ENCODE measurements at regions not wholly inside any gene's neighbourhood (a gene's known extent, or its start where the extent isn't known, plus 50 kb on each side); places are given as distances from the start of the nearest gene placed in this dataset.
"Not testable (repeated sequence)": the region's sequence is repeated elsewhere in the genome, so short reads cannot be mapped to it uniquely, and the experiment has no call there.

DNA sequence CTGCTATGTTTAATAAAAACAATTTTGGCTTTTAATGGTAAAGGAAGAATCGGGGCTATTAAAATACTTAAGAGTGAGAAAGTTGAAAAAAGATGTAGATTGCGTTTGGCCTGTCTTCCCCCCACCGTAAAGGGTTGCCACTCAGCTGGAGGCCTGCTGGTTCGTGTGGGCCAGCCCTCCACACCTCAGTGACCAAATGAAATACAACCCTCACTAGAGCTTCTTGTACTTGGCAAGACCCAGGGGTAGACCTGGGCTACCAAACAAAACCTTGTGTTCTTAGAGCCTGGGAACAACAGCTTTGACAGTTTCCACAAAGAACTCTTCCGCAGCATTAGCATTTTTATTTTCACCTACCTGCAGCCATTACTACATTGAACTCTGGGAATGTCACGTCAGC lies 152.8 kb upstream of the PABPC3 start:
- ATAC-seq (no peak), DNase-seq (no peak)

DNA sequence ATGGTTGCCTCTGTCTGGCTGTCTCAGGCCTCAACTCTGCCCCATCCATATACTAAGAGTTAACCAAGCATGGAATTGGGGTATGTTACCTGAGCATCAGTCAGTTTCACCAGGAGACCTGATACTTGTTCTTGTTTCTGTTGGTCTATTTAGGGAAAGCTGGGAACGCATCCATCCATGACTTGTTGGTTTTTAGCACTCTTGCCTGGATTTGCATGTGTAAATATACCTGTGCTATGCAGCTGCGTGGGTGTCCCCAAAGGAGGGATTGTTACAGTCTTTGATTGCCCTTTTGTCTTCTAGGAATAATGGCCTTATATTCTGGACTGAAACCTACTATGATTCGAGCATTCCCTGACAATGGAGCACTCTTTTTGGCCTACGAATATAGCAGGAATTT lies 151.9 kb upstream of the PABPC3 start:
- DNase-seq; H3K27ac ChIP-seq; H3K4me3 ChIP-seq; intact Hi-C loops (cut with DNase I); H3K27me3 ChIP-seq (ENCODE audit: insufficient read depth in 3 of 3, low read length in 2 of 3); ATAC-seq; H3K36me3 ChIP-seq (ENCODE audit: insufficient read depth in 1 of 2, low read depth in 1 of 2); H3K9me3 ChIP-seq; H3K4me1 ChIP-seq: not testable (repeated sequence)
- WGBS, 3 donors: 42 to 50% (median 49%) methylated on average over 4 of the region's 4 CpGs

More for the DNA sequence above, 152.8 kb upstream of the PABPC3 start:
- Histone ChIP-seq H3K27ac (no peak overlapping the region), H3K4me3 (no peak overlapping the region), H3K9me3 (no peaks in the 10 kb centered on the region), H3K36me3 (ENCODE audit: insufficient read depth in 1 of 2, low read depth in 1 of 2) (no peaks in the 10 kb centered on the region), H3K4me1 (no peaks in the 10 kb centered on the region), H3K27me3 (ENCODE audit: insufficient read depth in 3 of 3, low read length in 2 of 3) (no peaks in the 10 kb centered on the region)
- 64 to 72% (median 67%) methylated on average over 6 of the region's 6 CpGs for WGBS, 3 donors
- intact Hi-C loops (cut with DNase I): no loop called here
- TF ChIP-seq, protein P1, sequence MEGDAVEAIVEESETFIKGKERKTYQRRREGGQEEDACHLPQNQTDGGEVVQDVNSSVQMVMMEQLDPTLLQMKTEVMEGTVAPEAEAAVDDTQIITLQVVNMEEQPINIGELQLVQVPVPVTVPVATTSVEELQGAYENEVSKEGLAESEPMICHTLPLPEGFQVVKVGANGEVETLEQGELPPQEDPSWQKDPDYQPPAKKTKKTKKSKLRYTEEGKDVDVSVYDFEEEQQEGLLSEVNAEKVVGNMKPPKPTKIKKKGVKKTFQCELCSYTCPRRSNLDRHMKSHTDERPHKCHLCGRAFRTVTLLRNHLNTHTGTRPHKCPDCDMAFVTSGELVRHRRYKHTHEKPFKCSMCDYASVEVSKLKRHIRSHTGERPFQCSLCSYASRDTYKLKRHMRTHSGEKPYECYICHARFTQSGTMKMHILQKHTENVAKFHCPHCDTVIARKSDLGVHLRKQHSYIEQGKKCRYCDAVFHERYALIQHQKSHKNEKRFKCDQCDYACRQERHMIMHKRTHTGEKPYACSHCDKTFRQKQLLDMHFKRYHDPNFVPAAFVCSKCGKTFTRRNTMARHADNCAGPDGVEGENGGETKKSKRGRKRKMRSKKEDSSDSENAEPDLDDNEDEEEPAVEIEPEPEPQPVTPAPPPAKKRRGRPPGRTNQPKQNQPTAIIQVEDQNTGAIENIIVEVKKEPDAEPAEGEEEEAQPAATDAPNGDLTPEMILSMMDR (IDR thresholded peaks at IDR 0.05): no peak

DNA sequence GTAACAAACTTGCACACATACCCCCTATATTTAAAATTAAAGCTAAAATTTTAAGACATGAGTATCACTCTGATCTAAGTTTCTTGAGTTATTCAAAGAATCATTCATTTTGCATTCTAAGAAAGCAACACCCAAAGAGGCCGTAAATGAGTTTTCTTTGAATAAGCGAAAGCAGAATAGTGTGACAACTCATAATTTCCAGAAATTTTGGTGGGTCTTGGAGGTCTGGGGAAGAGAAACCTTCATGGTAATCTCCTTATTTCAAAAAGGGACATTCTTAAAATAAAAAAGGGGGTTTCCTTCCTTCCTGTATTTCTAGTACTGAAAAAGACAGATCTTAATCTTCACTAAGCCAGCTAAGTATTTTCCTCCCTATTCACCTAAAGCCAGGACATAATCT lies 147.0 kb upstream of the PABPC3 start:
- H3K9me3 ChIP-seq; ATAC-seq; DNase-seq; H3K4me1 ChIP-seq; H3K27ac ChIP-seq; H3K27me3 ChIP-seq (ENCODE audit: insufficient read depth in 3 of 3, low read length in 2 of 3); H3K4me3 ChIP-seq; H3K36me3 ChIP-seq (ENCODE audit: insufficient read depth in 1 of 2, low read depth in 1 of 2); intact Hi-C loops (cut with DNase I): not testable (repeated sequence)
- WGBS, 3 donors: 93 to 96% (median 95%) methylated on average over 2 of the region's 2 CpGs

DNA sequence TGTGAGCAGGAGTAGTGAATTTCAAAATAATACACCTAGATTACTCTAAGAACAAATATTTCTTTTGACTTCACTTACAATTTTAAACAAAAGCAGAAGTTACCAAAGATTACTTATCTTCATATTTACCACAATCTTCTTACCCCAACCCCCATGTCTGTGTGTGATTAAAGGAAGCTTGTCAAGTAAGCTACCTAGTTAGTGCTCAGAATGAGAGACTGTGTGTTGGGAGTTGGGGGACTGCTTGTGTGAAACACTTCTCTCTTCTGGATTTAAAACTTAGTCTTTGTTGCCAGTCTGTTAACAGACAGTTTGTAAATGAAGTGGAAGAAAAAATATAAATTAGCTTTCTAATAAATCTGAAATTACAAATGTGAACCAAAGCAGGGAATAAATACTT lies 145.3 kb upstream of the PABPC3 start:
- H3K27me3 ChIP-seq (ENCODE audit: insufficient read depth in 3 of 3, low read length in 2 of 3); DNase-seq; H3K36me3 ChIP-seq (ENCODE audit: insufficient read depth in 1 of 2, low read depth in 1 of 2); H3K4me3 ChIP-seq; H3K4me1 ChIP-seq; intact Hi-C loops (cut with DNase I); ATAC-seq; H3K27ac ChIP-seq; H3K9me3 ChIP-seq: not testable (repeated sequence)

DNA sequence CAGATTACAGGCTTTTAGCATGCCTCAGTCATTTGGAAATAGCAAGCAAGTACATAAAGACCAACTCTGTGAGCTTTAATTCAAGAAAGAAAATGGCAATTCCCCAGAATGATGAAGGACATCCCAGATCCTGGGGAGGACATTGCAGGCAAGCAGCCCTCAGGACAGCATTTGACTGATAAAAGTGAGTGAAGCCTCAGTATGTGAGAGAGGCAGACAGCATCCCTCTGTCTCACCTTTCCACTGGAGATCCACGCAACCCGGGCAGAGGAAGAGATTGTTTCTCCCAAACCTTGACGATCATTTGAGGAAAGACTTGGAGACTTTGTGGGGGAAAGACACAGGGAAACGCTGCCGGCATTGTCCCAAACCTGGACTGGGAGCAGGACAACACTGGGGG lies 128.0 kb upstream of the PABPC3 start:
- ATAC-seq; H3K9me3 ChIP-seq; DNase-seq; H3K4me1 ChIP-seq; H3K36me3 ChIP-seq (ENCODE audit: insufficient read depth in 1 of 2, low read depth in 1 of 2); intact Hi-C loops (cut with DNase I); H3K27ac ChIP-seq; H3K27me3 ChIP-seq (ENCODE audit: insufficient read depth in 3 of 3, low read length in 2 of 3): not testable (repeated sequence)
- 2 to 7% (median 2%) methylated on average over 5 of the region's 5 CpGs for WGBS, 3 donors
- peak overlapping the region; percentile 52 for H3K4me3 ChIP-seq

DNA sequence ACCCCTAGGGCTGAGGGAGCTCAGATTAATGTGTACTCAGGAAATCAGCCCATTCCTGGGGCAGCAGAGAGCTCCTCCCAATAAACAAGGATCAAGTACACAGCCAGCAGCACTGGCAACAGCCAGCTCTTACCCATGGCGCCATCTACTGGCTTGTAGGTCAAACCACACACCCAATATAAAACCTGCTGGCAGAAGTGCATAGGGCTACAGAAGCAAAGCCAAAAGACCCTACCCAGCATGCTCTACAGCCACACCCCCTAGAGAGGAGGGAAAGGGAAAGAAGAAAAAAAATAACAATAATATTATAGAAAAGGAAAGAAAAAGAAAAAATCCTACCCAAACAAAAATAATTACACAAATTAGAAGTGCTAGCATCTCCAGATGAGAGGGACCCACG lies 127.5 kb upstream of the PABPC3 start:
- DNase-seq; H3K4me1 ChIP-seq; H3K36me3 ChIP-seq (ENCODE audit: insufficient read depth in 1 of 2, low read depth in 1 of 2); intact Hi-C loops (cut with DNase I); H3K27me3 ChIP-seq (ENCODE audit: insufficient read depth in 3 of 3, low read length in 2 of 3); ATAC-seq; H3K9me3 ChIP-seq; H3K27ac ChIP-seq: not testable (repeated sequence)
- TF ChIP-seq, protein P1 (IDR thresholded peaks at IDR 0.05): peak; percentile 25
- peak overlapping the region; percentile 52 for H3K4me3 ChIP-seq
- whole genome bisulfite sequencing, 3 donors: 46 to 54% (median 54%) methylated on average over 2 of the region's 2 CpGs

DNA sequence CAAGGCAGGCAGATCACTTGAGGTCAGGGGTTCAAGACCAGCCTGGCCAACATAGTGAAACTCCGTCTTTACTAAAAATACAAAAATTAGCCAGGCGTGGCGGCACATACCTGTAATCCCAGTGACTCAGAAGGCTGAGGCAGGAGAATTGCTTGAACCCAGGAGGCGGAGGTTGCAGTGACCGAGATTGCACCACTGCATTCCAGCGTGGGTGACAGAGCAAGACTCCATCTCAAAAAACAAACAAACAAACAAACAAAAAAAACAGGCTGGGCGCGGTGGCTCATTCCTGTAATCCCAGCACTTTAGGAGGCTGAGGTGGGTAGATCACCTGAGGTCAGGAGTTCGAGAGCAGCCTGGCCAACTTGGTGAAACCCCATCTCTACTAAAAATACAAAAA lies 122.8 kb upstream of the PABPC3 start:
- 86 to 93% (median 93%) methylated on average over 9 of the region's 9 CpGs for WGBS, 3 donors
- intact Hi-C loops (cut with DNase I): not testable (repeated sequence)

DNA sequence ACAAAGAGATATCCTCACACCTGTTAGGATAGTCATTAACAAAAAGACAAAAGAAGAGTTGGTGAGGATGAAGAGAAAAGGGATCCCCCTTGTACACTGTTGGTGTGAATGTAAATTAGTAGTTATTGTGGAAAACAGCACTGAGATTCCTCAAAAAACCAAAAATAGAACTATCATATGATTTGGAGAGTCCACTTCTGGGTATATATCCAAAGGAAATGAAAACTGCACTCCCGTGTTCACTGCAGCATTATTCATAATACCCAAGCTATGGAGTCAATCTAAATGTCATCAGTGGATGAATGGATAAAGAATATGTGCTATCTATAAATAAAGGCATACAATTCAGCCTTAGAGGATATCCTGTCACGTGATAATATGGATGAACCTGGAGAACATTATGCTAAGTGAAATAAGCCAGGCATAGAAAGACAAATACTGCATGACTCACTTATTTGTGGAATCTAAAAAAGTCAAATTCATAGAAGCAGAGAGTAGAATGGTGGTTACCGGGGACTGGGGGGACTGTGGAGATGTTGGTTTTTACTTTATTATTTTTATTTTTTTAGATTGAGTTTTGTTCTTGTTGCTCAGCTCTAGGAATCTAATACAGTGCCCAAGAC lies 114.6 kb upstream of the PABPC3 start:
- ATAC-seq; H3K27ac ChIP-seq; H3K9me3 ChIP-seq; intact Hi-C loops (cut with DNase I); DNase-seq; H3K36me3 ChIP-seq (ENCODE audit: insufficient read depth in 1 of 2, low read depth in 1 of 2); H3K4me1 ChIP-seq; H3K4me3 ChIP-seq: not testable (repeated sequence)
- WGBS, 3 donors: 52 to 59% (median 56%) methylated on average over 3 of the region's 3 CpGs
- H3K27me3 ChIP-seq (ENCODE audit: insufficient read depth in 3 of 3, low read length in 2 of 3): peaks cover 0 to 12% (median 0%) of the 10 kb centered on the region in 3 donors

More for the DNA sequence above, 122.8 kb upstream of the PABPC3 start:
- not testable (repeated sequence) for ATAC-seq; H3K4me1 ChIP-seq; DNase-seq; H3K9me3 ChIP-seq; H3K27ac ChIP-seq; H3K4me3 ChIP-seq; H3K27me3 ChIP-seq (ENCODE audit: insufficient read depth in 3 of 3, low read length in 2 of 3); H3K36me3 ChIP-seq (ENCODE audit: insufficient read depth in 1 of 2, low read depth in 1 of 2)

Data from psoas muscle (tissue), 7 donors.